Stomach (tissue), 4 donors: ENCODE measurements at regions not wholly inside any gene's neighbourhood (a gene's known extent, or its start where the extent isn't known, plus 50 kb on each side); places are given as distances from the start of the nearest gene placed in this dataset.
"Not testable (repeated sequence)": the region's sequence is repeated elsewhere in the genome, so short reads cannot be mapped to it uniquely, and the experiment has no call there.

Experiments used
- POLR2A ChIP-seq, 4 donors: fragments of 450-650 bp; IDR thresholded peaks; one replicate each; pipeline ENCODE4 v1.6.1; 2016; ENCODE audit warnings: antibody characterized with exemption in 4 of 4, control low read depth in 2 of 4, mild to moderate bottlenecking in 1 of 4, moderate library complexity in 1 of 4
- TF ChIP-seq, protein P1 (sequence below), 7 experiments: fragments of 450-650 bp in 4 of 7; fragments of 200-600 bp in 3 of 7; sonication (generic) in 3 of 7; IDR thresholded peaks; one replicate each; pipeline ENCODE4 v1.5.1; 2016 to 2019; ENCODE audit warnings: antibody characterized with exemption in 7 of 7, control low read depth in 2 of 7, mild to moderate bottlenecking in 1 of 7

DNA sequence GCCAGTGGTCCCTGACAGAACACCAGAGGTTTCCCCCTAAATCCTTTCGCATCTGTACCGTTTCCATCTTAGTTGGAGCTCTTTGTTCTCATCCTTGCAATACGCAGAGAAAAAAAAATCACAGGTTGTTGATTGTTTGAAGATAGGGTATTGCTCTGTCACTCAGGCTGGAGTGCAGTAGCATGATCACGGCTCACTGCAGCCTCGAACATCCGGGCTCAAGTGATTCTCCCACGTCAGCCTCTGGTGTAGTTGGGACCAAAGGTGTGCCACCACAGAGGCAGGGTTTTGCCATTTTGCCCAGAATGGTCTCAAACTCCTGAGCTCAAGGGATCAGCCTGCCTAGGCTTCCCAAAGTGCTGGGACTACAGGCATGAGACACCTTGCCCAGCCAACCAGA, 185.9 kb downstream of the FAM72C start:
- TF ChIP-seq, protein P1, sequence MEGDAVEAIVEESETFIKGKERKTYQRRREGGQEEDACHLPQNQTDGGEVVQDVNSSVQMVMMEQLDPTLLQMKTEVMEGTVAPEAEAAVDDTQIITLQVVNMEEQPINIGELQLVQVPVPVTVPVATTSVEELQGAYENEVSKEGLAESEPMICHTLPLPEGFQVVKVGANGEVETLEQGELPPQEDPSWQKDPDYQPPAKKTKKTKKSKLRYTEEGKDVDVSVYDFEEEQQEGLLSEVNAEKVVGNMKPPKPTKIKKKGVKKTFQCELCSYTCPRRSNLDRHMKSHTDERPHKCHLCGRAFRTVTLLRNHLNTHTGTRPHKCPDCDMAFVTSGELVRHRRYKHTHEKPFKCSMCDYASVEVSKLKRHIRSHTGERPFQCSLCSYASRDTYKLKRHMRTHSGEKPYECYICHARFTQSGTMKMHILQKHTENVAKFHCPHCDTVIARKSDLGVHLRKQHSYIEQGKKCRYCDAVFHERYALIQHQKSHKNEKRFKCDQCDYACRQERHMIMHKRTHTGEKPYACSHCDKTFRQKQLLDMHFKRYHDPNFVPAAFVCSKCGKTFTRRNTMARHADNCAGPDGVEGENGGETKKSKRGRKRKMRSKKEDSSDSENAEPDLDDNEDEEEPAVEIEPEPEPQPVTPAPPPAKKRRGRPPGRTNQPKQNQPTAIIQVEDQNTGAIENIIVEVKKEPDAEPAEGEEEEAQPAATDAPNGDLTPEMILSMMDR (IDR thresholded peaks at IDR 0.05) = not testable (repeated sequence)
- not testable (repeated sequence) for TF ChIP-seq POLR2A (IDR thresholded peaks at IDR 0.05)
